GM23338 (cell line): ENCODE measurements at regions not wholly inside any gene's neighbourhood (a gene's known extent, or its start where the extent isn't known, plus 50 kb on each side); places are given as distances from the start of the nearest gene placed in this dataset.

Source experiments
- CTCF ChIP-seq, 2 experiments: fragments of 200-600 bp in 1 of 2; sonication (generic) in 1 of 2; conservative IDR thresholded peaks; 2 replicates each; pipeline versions ENCODE4 v1.5.1 to v1.6.1; 2016 to 2017; ENCODE audit warnings: antibody characterized with exemption in 2 of 2, low read depth in 2 of 2, mild to moderate bottlenecking in 2 of 2, moderate library complexity in 1 of 2
- EZH2phosphoT487 ChIP-seq: fragments of 200-600 bp; sonication (generic); IDR thresholded peaks from one replicate; pipeline ENCODE4 v1.8.1; 2018; ENCODE audit warnings: antibody characterized with exemption; ENCODE audit not compliant: unreplicated experiment

GRCh38 chr2:103410221-103410620 lies 648.4 kb downstream of the TMEM182 start:
- TF ChIP-seq CTCF (conservative IDR thresholded peaks at IDR 0.05; ENCODE audit: low read depth in 2 of 2), result no peak
- no peak for TF ChIP-seq EZH2phosphoT487
